CD4-positive, alpha-beta T cell treated with Interleukin-12 subunit alpha and Interleukin-12 subunit beta, for 1 hour (primary cell): ENCODE measurements at regions not wholly inside any gene's neighbourhood (a gene's known extent, or its start where the extent isn't known, plus 50 kb on each side); places are given as distances from the start of the nearest gene placed in this dataset.
"Not testable (repeated sequence)": the region's sequence is repeated elsewhere in the genome, so short reads cannot be mapped to it uniquely, and the experiment has no call there.

Experiments used
- DNase-seq: peaks from one replicate; pipeline ENCODE4 v3.0.0-alpha.2; 2020

- DNase-seq: no peak
Observed at GRCh38 chr6:140697585-140697984, 1323.1 kb upstream of the CITED2 start.

GRCh38 chr6:140684776-140685550 lies 1310.5 kb upstream of the CITED2 start:
- DNase-seq: no peak

GRCh38 chr6:140677781-140678528 lies 1303.5 kb upstream of the CITED2 start:
- DNase-seq: no peak

GRCh38 chr6:140671926-140672325 lies 1297.5 kb upstream of the CITED2 start:
- no peak for DNase-seq

DNA sequence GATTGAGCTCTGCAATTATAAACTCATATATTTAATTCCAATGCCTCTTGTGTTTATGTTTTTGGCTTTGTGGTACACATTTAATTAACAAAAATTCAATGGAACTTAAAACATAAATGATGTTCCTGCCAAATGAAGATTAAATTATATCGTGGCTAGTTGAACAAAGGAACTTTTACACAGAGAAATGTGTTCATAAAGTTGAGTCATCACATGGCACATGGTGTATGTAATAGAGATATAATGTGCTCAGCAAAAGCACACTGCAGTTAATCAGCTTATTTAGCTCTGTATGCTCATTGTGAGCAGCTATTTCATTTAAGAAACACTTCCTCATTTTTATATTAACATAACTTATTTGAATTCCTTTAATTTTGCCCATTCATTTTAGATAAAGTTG lies 1295.6 kb upstream of the CITED2 start:
- DNase-seq: no peak

DNA sequence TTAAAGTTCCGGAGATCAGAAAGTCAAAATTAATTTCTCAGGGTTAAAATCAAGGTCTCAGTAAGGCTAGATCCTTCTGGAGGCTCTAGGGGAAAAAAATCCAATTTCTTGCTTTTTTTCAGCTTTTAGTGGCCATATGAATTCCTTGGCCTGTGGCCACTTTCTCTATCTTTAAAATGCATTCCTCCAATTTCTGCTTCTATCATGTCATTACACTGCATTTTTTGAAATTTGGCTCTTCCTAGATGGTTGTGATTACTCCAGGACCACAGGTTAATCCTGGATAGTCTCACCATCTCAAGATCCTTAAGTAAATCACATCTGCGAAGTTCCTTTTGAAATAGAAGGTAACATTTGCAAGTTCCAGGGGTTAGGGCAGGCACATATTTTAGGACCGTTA lies 1294.9 kb upstream of the CITED2 start:
- DNase-seq: no peak

- DNase-seq: no peak
Observed at GRCh38 chr6:140663772-140664171, 1289.3 kb upstream of the CITED2 start.

DNA sequence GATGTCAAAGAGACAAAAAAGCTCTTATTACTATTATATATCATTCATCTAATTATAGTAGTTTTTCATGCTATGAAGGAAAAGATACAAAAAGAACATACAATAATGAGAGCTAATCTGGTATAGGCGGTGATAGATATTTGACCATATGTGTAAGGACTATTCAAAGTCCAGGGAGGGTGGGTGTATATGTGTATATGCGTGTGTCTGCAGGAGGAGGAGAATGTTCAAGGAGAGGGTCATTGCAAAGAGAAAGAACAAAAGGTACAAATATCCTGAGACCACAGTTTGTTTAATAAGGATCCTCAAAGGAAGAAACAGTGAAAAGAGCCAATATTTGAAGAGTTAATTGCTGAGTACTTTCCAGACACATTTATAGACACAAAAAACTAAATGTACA lies 1288.6 kb upstream of the CITED2 start:
- DNase-seq: no peak

DNA sequence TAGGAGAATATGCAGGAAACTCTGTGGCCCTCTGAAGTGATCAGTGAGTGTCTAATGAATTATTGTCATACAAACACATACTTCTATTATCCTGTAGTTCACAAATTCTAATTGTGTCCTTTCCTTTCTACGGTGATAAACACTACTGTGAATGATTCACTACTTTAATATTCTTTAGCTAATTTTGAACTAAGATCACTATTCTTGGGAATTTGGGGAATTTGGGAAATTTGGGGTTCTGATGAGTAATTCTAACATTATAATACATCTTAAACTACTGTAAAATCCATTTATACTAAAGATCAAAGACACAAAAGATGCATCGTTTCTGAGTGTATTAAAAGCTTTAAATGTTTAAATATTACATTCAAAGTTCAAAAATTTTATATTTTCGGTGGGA lies 1287.2 kb upstream of the CITED2 start:
- no peak for DNase-seq

- no peak for DNase-seq
Observed at GRCh38 chr6:140660295-140660694, 1285.8 kb upstream of the CITED2 start.

GRCh38 chr6:140653972-140654371 lies 1279.5 kb upstream of the CITED2 start:
- no peak for DNase-seq

GRCh38 chr6:140653506-140653905 lies 1279.1 kb upstream of the CITED2 start:
- DNase-seq: no peak

DNA sequence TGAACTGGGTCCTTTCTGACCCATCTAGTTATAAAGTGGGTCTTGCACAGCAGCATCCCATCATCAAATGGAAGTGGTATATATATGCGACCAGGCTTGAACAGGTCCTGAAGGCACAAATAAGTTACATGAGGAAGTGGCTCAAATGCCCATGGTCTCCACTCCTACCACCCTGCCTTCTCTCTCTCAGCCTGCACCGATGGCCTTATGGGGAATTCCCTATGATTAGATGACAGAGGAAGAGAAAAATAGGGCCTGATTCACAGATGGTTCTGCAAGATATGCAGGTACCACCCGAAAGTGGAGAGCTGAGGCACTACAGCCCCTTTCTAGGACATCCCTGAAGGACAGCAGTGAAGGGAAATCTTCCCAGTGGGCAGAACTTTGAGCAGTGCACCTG lies 1275.1 kb upstream of the CITED2 start:
- DNase-seq: not testable (repeated sequence)

DNA sequence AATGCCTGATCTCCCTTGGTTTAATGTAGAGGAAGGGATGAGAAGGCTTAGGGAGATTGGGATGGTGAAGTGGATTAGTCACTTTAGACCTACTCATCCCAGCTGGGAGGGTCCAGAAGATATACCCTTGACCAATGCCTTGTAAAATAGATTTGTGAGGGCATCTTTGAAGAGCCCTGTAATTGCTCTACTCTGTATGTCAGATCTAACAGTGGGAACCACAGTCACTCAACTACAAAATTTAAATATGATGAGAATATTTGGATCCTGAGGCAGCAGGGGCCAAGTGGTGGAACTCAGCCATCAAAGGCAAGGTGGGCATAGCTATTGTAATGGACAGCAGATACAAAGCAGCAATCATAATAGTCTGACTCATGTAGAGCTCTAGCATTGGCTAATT lies 1272.9 kb upstream of the CITED2 start:
- not testable (repeated sequence) for DNase-seq

DNA sequence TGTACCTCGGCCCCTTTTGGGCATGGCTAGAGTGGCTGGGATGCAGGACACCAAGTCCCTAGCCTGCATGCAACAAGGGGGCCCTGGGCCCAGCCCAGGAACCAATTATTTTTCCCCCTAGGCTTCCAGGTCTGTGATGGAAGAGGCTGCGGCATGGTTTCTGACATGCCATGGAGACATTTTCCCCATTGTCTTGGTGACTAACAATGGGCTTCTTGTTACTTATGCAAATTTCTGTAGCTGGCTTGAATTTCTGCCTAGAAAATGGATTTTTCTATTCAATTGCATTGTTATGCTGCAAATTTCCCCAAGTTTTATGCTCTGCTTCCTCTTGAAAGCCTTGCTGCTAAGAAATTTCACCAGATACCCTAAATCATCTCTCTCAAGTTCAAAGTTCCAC lies 1269.6 kb upstream of the CITED2 start:
- no peak for DNase-seq

DNA sequence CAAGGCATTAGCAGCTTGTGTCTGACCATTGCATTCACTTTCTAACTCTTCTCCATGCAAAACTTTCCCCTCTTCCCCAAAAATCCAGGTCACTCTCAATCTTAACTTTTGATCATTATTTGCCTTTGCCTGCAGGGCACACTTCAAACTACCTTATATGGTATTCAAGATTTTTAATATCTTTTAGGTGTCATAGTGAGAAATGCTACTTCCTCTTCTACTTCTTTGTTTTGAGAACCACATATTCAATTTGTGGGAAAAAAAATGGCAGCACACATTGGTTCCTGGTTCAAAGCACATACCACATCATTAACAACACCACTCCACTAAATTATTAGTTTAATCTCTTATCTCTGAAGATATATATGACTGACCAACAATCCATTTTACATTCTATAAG lies 1267.0 kb upstream of the CITED2 start:
- no peak for DNase-seq

DNA sequence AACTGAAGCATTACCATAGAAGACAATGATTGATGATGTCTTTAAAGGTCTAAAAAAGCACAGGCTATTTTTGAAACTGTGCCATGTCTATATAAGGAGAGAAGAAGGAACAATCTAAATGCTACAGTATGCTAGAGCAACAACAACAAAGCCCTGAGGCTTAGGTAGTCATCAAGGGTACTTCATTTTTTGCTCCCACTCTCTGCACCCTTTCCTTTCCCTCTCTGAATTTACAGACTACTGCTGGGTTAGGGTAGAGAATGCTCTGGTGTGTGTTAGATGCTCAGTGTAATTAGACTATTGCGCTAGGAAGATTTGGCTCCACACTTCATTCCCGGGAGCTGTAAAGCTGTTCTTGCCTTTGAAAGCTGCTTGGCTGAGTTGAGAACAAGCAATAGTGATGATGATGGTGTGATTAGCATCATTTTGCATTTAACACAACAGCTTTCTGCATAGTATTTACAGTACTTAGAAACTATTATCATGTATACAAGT lies 1262.5 kb upstream of the CITED2 start:
- no peak for DNase-seq

- DNase-seq: no peak
Observed at GRCh38 chr6:140636271-140636907, 1261.9 kb upstream of the CITED2 start.

- DNase-seq: no peak
Observed at GRCh38 chr6:140627002-140627401, 1252.6 kb upstream of the CITED2 start.

- DNase-seq: no peak
Observed at GRCh38 chr6:140623498-140623897, 1249.0 kb upstream of the CITED2 start.

- DNase-seq: no peak
Observed at GRCh38 chr6:140620496-140620895, 1246.0 kb upstream of the CITED2 start.

DNA sequence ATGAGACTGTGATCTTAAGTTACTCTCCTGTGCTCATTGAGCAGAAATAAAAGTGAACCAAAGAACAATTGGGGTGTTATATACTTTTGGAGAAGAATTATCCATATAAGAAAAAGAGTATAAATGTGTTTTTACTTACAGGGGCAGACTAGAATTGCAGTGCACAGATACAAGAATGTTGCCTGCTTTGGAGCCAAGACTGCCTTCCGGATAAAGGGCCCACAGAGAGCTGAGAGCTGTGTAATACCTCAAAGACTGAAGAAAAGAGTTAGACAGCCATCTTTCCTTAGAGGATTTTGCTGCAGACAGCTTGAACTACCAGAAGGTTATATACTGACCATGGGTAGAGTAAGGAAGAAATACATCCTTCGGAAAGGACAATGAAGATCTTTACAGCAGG lies 1235.5 kb upstream of the CITED2 start:
- no peak for DNase-seq

- no peak for DNase-seq
Observed at GRCh38 chr6:140609321-140609720, 1234.9 kb upstream of the CITED2 start.

DNA sequence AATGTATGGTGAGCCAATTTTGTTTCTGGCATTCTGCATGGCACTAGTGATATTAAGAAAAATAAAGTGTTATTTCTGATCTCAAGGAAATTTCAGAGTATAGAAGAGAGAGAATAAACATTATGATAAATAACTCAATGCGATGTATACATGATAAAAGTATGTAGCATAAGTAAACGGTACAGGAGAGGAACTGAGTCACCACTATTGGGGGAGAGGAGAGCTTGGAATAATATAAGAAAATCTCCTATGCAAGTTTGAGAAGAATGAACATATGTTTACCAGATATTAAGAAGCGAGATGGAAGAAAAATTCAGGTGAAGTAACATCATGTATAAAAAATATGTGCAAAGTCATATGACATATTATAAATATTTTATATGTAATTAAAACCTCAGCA lies 1230.3 kb upstream of the CITED2 start:
- DNase-seq: no peak
